RWPE2 (cell line): ENCODE measurements at regions not wholly inside any gene's neighbourhood (a gene's known extent, or its start where the extent isn't known, plus 50 kb on each side); places are given as distances from the start of the nearest gene placed in this dataset.

Experiments used
- ATAC-seq: fragments of 200-7000 bp; cut with Tn5 transposase; 3 replicates; pipeline ENCODE4 v1.9.1; 2021; ENCODE audit warnings: low read depth
- DNase-seq: peaks from one replicate; pipeline ENCODE4 v3.0.0-alpha.2; 2020; ENCODE audit warnings: low spot score
- H3K27ac ChIP-seq: fragments of 450-650 bp; 2 replicates; pipeline ENCODE4 v1.5.1; 2017; ENCODE audit warnings: mild to moderate bottlenecking; ENCODE audit not compliant: poor library complexity, severe bottlenecking
- H3K27me3 ChIP-seq: fragments of 250-450 bp; sonication (Bioruptor Pico); 2 replicates; pipeline ENCODE4 v1.5.1; 2021; ENCODE audit warnings: mild to moderate bottlenecking, moderate library complexity; ENCODE audit not compliant: insufficient read depth, poor library complexity, severe bottlenecking
- H3K36me3 ChIP-seq: fragments of 250-450 bp; sonication (Bioruptor Pico); 2 replicates; pipeline ENCODE4 v1.5.1; 2020; ENCODE audit warnings: low read depth, mild to moderate bottlenecking, moderate library complexity
- H3K4me1 ChIP-seq: fragments of 250-450 bp; sonication (Bioruptor Pico); 2 replicates; pipeline ENCODE4 v1.5.1; 2021; ENCODE audit warnings: mild to moderate bottlenecking, moderate library complexity; ENCODE audit not compliant: insufficient read depth, poor library complexity, severe bottlenecking
- H3K4me3 ChIP-seq: fragments of 250-450 bp; sonication (Bioruptor Pico); 2 replicates; pipeline ENCODE4 v1.5.1; 2021; ENCODE audit warnings: mild to moderate bottlenecking, moderate library complexity; ENCODE audit not compliant: severe bottlenecking
- H3K9me3 ChIP-seq: fragments of 250-450 bp; sonication (Bioruptor Pico); 2 replicates; pipeline ENCODE4 v1.5.1; 2021; ENCODE audit warnings: mild to moderate bottlenecking, moderate library complexity; ENCODE audit not compliant: severe bottlenecking
- CTCF ChIP-seq: fragments of 450-650 bp; IDR thresholded peaks from one replicate; pipeline ENCODE4 v1.5.1; 2017; ENCODE audit warnings: mild to moderate bottlenecking, moderate library complexity; ENCODE audit not compliant: poor library complexity, severe bottlenecking

- Histone ChIP-seq H3K4me3 (no peak overlapping the region), H3K36me3 (no peaks in the 10 kb centered on the region), H3K27ac (peak overlapping the region; percentile 48), H3K9me3 (no peaks in the 10 kb centered on the region), H3K4me1 (peaks cover 26% of the 10 kb centered on the region), H3K27me3 (no peaks in the 10 kb centered on the region)
- TF ChIP-seq CTCF, result no peak
- DNase-seq, result no peak
- peak; percentile 80 for ATAC-seq
Observed at GRCh38 chr5:97554977-97555643, 372.1 kb upstream of the RIOK2 start.

GRCh38 chr5:97555644-97555981, 372.6 kb upstream of the RIOK2 start:
- Histone ChIP-seq H3K4me1 (peaks cover 31% of the 10 kb centered on the region), H3K4me3 (no peak overlapping the region), H3K27ac (peak overlapping the region; percentile 48), H3K27me3 (no peaks in the 10 kb centered on the region), H3K9me3 (no peaks in the 10 kb centered on the region), H3K36me3 (no peaks in the 10 kb centered on the region)
- TF ChIP-seq CTCF, result no peak
- no peak for DNase-seq
- ATAC-seq, result no peak

GRCh38 chr5:97559827-97560598, 377.0 kb upstream of the RIOK2 start:
- no peak overlapping the region for H3K4me3 ChIP-seq
- H3K36me3 ChIP-seq, result no peaks in the 10 kb centered on the region
- H3K9me3 ChIP-seq, result no peaks in the 10 kb centered on the region
- peak overlapping the region; percentile 85 for H3K27ac ChIP-seq
- DNase-seq (no peak), ATAC-seq (peak; percentile 95)
- no peaks in the 10 kb centered on the region for H3K27me3 ChIP-seq
- TF ChIP-seq CTCF, result no peak
- H3K4me1 ChIP-seq, result peaks cover 22% of the 10 kb centered on the region

- no peaks in the 10 kb centered on the region for H3K36me3 ChIP-seq
- no peaks in the 10 kb centered on the region for H3K9me3 ChIP-seq
- H3K4me3 ChIP-seq, result no peak overlapping the region
- no peak for TF ChIP-seq CTCF
- H3K4me1 ChIP-seq, result peaks cover 20% of the 10 kb centered on the region
- DNase-seq (no peak), ATAC-seq (peak; percentile 58)
- H3K27me3 ChIP-seq, result no peaks in the 10 kb centered on the region
- H3K27ac ChIP-seq, result peak overlapping the region; percentile 85
Observed at GRCh38 chr5:97560599-97560993, 377.5 kb upstream of the RIOK2 start.

GRCh38 chr5:97563050-97563657, 380.1 kb upstream of the RIOK2 start:
- Histone ChIP-seq H3K27me3 (no peaks in the 10 kb centered on the region), H3K4me3 (no peak overlapping the region), H3K9me3 (no peaks in the 10 kb centered on the region), H3K27ac (no peak overlapping the region), H3K4me1 (peaks cover 20% of the 10 kb centered on the region), H3K36me3 (no peaks in the 10 kb centered on the region)
- TF ChIP-seq CTCF, result no peak
- DNase-seq, result no peak
- no peak for ATAC-seq
